ENCODE measurements at regions not wholly inside any gene's neighbourhood (a gene's known extent, or its start where the extent isn't known, plus 50 kb on each side); places are given as distances from the start of the nearest gene placed in this dataset.

GRCh38 chr18:9008200-9008708 lies 94.2 kb upstream of the NDUFV2 start:
- TF ChIP-seq, protein P1, sequence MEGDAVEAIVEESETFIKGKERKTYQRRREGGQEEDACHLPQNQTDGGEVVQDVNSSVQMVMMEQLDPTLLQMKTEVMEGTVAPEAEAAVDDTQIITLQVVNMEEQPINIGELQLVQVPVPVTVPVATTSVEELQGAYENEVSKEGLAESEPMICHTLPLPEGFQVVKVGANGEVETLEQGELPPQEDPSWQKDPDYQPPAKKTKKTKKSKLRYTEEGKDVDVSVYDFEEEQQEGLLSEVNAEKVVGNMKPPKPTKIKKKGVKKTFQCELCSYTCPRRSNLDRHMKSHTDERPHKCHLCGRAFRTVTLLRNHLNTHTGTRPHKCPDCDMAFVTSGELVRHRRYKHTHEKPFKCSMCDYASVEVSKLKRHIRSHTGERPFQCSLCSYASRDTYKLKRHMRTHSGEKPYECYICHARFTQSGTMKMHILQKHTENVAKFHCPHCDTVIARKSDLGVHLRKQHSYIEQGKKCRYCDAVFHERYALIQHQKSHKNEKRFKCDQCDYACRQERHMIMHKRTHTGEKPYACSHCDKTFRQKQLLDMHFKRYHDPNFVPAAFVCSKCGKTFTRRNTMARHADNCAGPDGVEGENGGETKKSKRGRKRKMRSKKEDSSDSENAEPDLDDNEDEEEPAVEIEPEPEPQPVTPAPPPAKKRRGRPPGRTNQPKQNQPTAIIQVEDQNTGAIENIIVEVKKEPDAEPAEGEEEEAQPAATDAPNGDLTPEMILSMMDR (IDR thresholded peaks at IDR 0.05): no peak
- no peak for TF ChIP-seq POLR2A (IDR thresholded peaks at IDR 0.05)
- Histone ChIP-seq H3K9me3 (no peaks in the 10 kb centered on the region), H3K27ac (no peak overlapping the region), H3K27me3 (no peaks in the 10 kb centered on the region), H3K4me3 (no peak overlapping the region), H3K4me1 (no peaks in the 10 kb centered on the region), H3K36me3 (no peaks in the 10 kb centered on the region)
- DNase-seq (no peak), ATAC-seq (no peak)
- WGBS (ENCODE audit: insufficient coverage, low coverage, low lambda C conversion rate, missing lambda C conversion rate): 61% methylated on average over 5 of the region's 5 CpGs
- intact Hi-C loops (cut with DNase I): no loop called here

DNA sequence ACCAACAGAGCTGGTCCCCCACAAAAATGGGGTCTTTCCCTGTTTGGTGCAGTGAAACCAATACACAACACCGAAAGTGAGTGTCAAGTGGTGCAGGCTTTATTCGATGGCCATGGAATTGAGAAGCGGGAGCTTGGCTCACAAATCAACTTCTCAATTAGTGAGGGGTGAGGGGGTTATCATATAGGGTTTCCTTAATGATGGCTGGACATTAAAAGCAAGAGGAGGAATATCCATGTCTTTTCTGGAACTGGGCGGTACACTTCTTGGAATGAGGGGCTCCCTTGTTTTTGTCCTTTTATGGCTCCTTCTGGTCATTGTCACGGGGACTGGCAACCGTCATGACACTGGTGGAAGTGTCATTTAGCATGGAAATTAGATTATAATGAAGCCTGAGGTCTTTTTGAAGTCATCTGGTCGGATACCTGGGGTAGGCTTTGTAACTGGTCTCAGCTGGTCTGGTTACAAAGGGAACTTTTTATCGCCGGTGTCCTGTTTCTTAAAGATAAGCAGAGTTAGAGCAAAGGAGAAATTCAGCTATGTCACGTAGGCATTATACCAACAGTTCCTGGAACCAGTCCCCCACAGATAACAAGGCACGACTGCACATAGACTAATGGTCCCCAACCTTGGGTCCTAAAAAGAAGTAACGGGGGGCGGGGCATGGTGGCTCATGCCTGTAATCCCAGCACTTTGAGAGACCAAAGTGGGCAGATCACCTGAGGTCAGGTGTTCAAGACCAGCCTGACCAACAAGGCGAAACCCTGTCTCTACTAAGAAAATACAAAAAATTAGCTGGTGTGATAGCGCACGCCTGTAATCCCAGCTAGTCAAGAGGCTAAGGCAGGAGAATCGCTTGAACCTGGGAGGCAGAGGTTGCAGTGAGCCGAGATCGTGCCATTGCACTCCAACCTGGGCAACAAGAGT lies 93.5 kb upstream of the NDUFV2 start:
- 77% methylated on average over 13 of the region's 19 CpGs for WGBS (ENCODE audit: insufficient coverage, low coverage, low lambda C conversion rate, missing lambda C conversion rate)

GRCh38 chr18:9009703-9010488 lies 92.6 kb upstream of the NDUFV2 start:
- no peak for TF ChIP-seq POLR2A (IDR thresholded peaks at IDR 0.05)
- TF ChIP-seq, protein P1 (IDR thresholded peaks at IDR 0.05): no peak
- no peaks in the 10 kb centered on the region for H3K9me3 ChIP-seq
- H3K27ac ChIP-seq: no peak overlapping the region
- no peak for ATAC-seq
- H3K36me3 ChIP-seq: no peaks in the 10 kb centered on the region
- intact Hi-C loops (cut with DNase I): no loop called here
- no peak overlapping the region for H3K4me3 ChIP-seq
- no peak for DNase-seq
- 87% methylated on average over 7 of the region's 7 CpGs for WGBS (ENCODE audit: insufficient coverage, low coverage, low lambda C conversion rate, missing lambda C conversion rate)
- H3K4me1 ChIP-seq: no peaks in the 10 kb centered on the region
- H3K27me3 ChIP-seq: no peaks in the 10 kb centered on the region

More for the DNA sequence above, 93.5 kb upstream of the NDUFV2 start:
- intact Hi-C loops (cut with DNase I): no loop called here
- no peaks in the 10 kb centered on the region for H3K4me1 ChIP-seq
- no peak overlapping the region for H3K27ac ChIP-seq
- ATAC-seq (no peak), DNase-seq (no peak)
- H3K4me3 ChIP-seq: no peak overlapping the region
- H3K27me3 ChIP-seq: no peaks in the 10 kb centered on the region
- TF ChIP-seq, protein P1 (IDR thresholded peaks at IDR 0.05): no peak
- no peak for TF ChIP-seq POLR2A (IDR thresholded peaks at IDR 0.05)
- H3K9me3 ChIP-seq: no peaks in the 10 kb centered on the region
- H3K36me3 ChIP-seq: no peaks in the 10 kb centered on the region

GRCh38 chr18:9011431-9011830 lies 91.1 kb upstream of the NDUFV2 start:
- Histone ChIP-seq H3K27ac (no peak overlapping the region), H3K9me3 (no peaks in the 10 kb centered on the region), H3K36me3 (no peaks in the 10 kb centered on the region), H3K27me3 (no peaks in the 10 kb centered on the region), H3K4me3 (no peak overlapping the region), H3K4me1 (no peaks in the 10 kb centered on the region)
- 56% methylated on average over 2 of the region's 5 CpGs for WGBS (ENCODE audit: insufficient coverage, low coverage, low lambda C conversion rate, missing lambda C conversion rate)
- TF ChIP-seq, protein P1 (IDR thresholded peaks at IDR 0.05): no peak
- TF ChIP-seq POLR2A (IDR thresholded peaks at IDR 0.05): no peak
- no peak for ATAC-seq
- no peak for DNase-seq
- intact Hi-C loops (cut with DNase I): no loop called here
